GM23338 (cell line): ENCODE measurements at regions not wholly inside any gene's neighbourhood (a gene's known extent, or its start where the extent isn't known, plus 50 kb on each side); places are given as distances from the start of the nearest gene placed in this dataset.

Experiments used
- ATAC-seq: fragments of 200-7000 bp; cut with Tn5 transposase; 3 replicates; pipeline ENCODE4 v1.9.1; 2020
- DNase-seq: peaks from one replicate; pipeline ENCODE4 v3.0.0-alpha.2; 2015; ENCODE audit warnings: low spot score
- H2AFZ ChIP-seq: fragments of 200-600 bp; sonication (generic); 2 replicates; pipeline ENCODE4 v1.8.0; 2016; ENCODE audit warnings: antibody characterized with exemption, mild to moderate bottlenecking, moderate library complexity
- H3F3A ChIP-seq: fragments of 200-600 bp; sonication (generic); replicated peaks from 2 replicates; pipeline ENCODE4 v1.8.0; 2017; ENCODE audit warnings: antibody characterized with exemption, mixed run types, low read depth
- H3K27ac ChIP-seq: fragments of 200-600 bp; sonication (generic); 2 replicates; pipeline ENCODE4 v1.6.1; 2016; ENCODE audit warnings: low read depth
- H3K27me3 ChIP-seq: fragments of 200-600 bp; sonication (generic); 2 replicates; pipeline ENCODE4 v1.8.0; 2016; ENCODE audit warnings: mild to moderate bottlenecking, mixed run types, moderate library complexity; ENCODE audit not compliant: insufficient read depth
- H3K36me3 ChIP-seq: fragments of 200-600 bp; sonication (generic); 2 replicates; pipeline ENCODE4 v1.8.0; 2016; ENCODE audit warnings: mild to moderate bottlenecking; ENCODE audit not compliant: insufficient read depth
- H3K4me1 ChIP-seq: fragments of 200-600 bp; sonication (generic); 2 replicates; pipeline ENCODE4 v1.8.0; 2016; ENCODE audit warnings: mild to moderate bottlenecking, moderate library complexity; ENCODE audit not compliant: insufficient read depth
- H3K4me2 ChIP-seq: fragments of 200-600 bp; sonication (generic); 2 replicates; pipeline ENCODE4 v1.7.1; 2017; ENCODE audit warnings: mixed run types
- H3K4me3 ChIP-seq: fragments of 200-600 bp; sonication (generic); 2 replicates; pipeline ENCODE4 v1.6.1; 2016; ENCODE audit warnings: mixed run types
- H3K79me2 ChIP-seq: fragments of 200-600 bp; sonication (generic); replicated peaks from 2 replicates; pipeline ENCODE4 v1.8.0; 2017; ENCODE audit warnings: mild to moderate bottlenecking; ENCODE audit not compliant: insufficient read depth
- H3K9me2 ChIP-seq: fragments of 200-600 bp; sonication (generic); 2 replicates; pipeline ENCODE4 v1.8.0; 2017; ENCODE audit not compliant: insufficient read depth
- H4K20me1 ChIP-seq: fragments of 200-600 bp; sonication (generic); replicated peaks from 2 replicates; pipeline ENCODE4 v1.8.0; 2017; ENCODE audit warnings: mild to moderate bottlenecking; ENCODE audit not compliant: insufficient read depth
- H3K27ac Mint-ChIP-seq: 2 replicates; pipeline ENCODE4 v1.8.0; 2020; ENCODE audit warnings: inconsistent platforms, mild to moderate bottlenecking, moderate library complexity, mixed read lengths
- H3K27me3 Mint-ChIP-seq: 3 replicates; pipeline ENCODE4 v1.8.0; 2022; ENCODE audit warnings: low read depth, mild to moderate bottlenecking, moderate library complexity, mixed read lengths, inconsistent platforms; ENCODE audit not compliant: insufficient read depth, poor library complexity
- H3K36me3 Mint-ChIP-seq: 3 replicates; pipeline ENCODE4 v1.8.0; 2021; ENCODE audit warnings: low read depth, mild to moderate bottlenecking, inconsistent platforms, moderate library complexity, mixed read lengths
- H3K4me1 Mint-ChIP-seq: 3 replicates; pipeline ENCODE4 v1.8.0; 2020; ENCODE audit warnings: mild to moderate bottlenecking, inconsistent platforms, mixed read lengths
- H3K4me3 Mint-ChIP-seq: 3 replicates; pipeline ENCODE4 v1.8.0; 2021; ENCODE audit warnings: moderate library complexity, mild to moderate bottlenecking, inconsistent platforms, mixed read lengths
- H3K9me3 Mint-ChIP-seq: 3 replicates; pipeline ENCODE4 v1.8.0; 2020; ENCODE audit warnings: moderate library complexity, mild to moderate bottlenecking, inconsistent platforms, mixed read lengths
- CREB1 ChIP-seq: fragments of 250-450 bp; sonication (Bioruptor Pico); IDR thresholded peaks from 2 replicates; pipeline ENCODE4 v1.5.0; 2020; ENCODE audit warnings: low read depth, mild to moderate bottlenecking, moderate library complexity
- EZH2 ChIP-seq: fragments of 200-600 bp; sonication (generic); IDR thresholded peaks from one replicate; pipeline ENCODE4 v1.8.0; 2017; ENCODE audit warnings: antibody characterized with exemption, mild to moderate bottlenecking, low read depth; ENCODE audit not compliant: unreplicated experiment
- EZH2phosphoT487 ChIP-seq: fragments of 200-600 bp; sonication (generic); IDR thresholded peaks from one replicate; pipeline ENCODE4 v1.8.1; 2018; ENCODE audit warnings: antibody characterized with exemption; ENCODE audit not compliant: unreplicated experiment
- JUNB ChIP-seq: IDR thresholded peaks from one replicate; pipeline ENCODE4 v1.6.1; 2016; ENCODE audit warnings: antibody characterized with exemption; ENCODE audit not compliant: unreplicated experiment
- NANOG ChIP-seq: IDR thresholded peaks from 2 replicates; pipeline ENCODE4 v1.6.1; 2016; ENCODE audit warnings: antibody characterized with exemption, borderline replicate concordance
- POLR2AphosphoS5 ChIP-seq: IDR thresholded peaks from 2 replicates; pipeline ENCODE4 v1.6.1; 2016; ENCODE audit warnings: antibody characterized with exemption, low read depth
- REST ChIP-seq: IDR thresholded peaks from one replicate; pipeline ENCODE4 v1.6.1; 2018; ENCODE audit warnings: antibody characterized with exemption; ENCODE audit not compliant: unreplicated experiment
- STAT1 ChIP-seq: IDR thresholded peaks from one replicate; pipeline ENCODE4 v1.6.1; 2016; ENCODE audit warnings: antibody characterized with exemption; ENCODE audit not compliant: unreplicated experiment
- ZNF114 ChIP-seq: fragments of 250-450 bp; sonication (Bioruptor Pico); IDR thresholded peaks from 2 replicates; pipeline ENCODE4 v1.5.0; 2020; ENCODE audit warnings: mild to moderate bottlenecking, moderate library complexity
- ZNF331 ChIP-seq: fragments of 250-450 bp; sonication (Bioruptor Pico); IDR thresholded peaks from 2 replicates; pipeline ENCODE4 v1.5.0; 2020; ENCODE audit warnings: low read depth, mild to moderate bottlenecking, moderate library complexity
- TF ChIP-seq, protein P1 (sequence below): fragments of 250-450 bp; sonication (Bioruptor Pico); IDR thresholded peaks from 2 replicates; pipeline ENCODE4 v1.5.0; 2020; ENCODE audit warnings: mild to moderate bottlenecking, moderate library complexity
- TF ChIP-seq, protein P2 (sequence below): IDR thresholded peaks from 2 replicates; pipeline ENCODE4 v1.6.1; 2016; ENCODE audit warnings: antibody characterized with exemption
- TF ChIP-seq, protein P3 (sequence below), 2 experiments: fragments of 200-600 bp in 1 of 2; sonication (generic) in 1 of 2; conservative IDR thresholded peaks; 2 replicates each; pipeline versions ENCODE4 v1.5.1 to v1.6.1; 2016 to 2017; ENCODE audit warnings: antibody characterized with exemption in 2 of 2, low read depth in 2 of 2, mild to moderate bottlenecking in 2 of 2, moderate library complexity in 1 of 2

- Histone ChIP-seq H3K4me2 (no peak overlapping the region), H3K4me1 (no peaks in the 10 kb centered on the region), H3K27ac (no peak overlapping the region), H4K20me1 (no peaks in the 10 kb centered on the region), H3K9me2 (no peaks in the 10 kb centered on the region), H3K79me2 (no peaks in the 10 kb centered on the region), H3K36me3 (no peaks in the 10 kb centered on the region), H3F3A (no peaks in the 10 kb centered on the region), H3K4me3 (no peak overlapping the region), H3K27me3 (no peaks in the 10 kb centered on the region), H2AFZ (no peak overlapping the region)
- Mint-ChIP-seq H3K27ac (no peak overlapping the region), H3K9me3 (peaks cover 32% of the 10 kb centered on the region), H3K4me3 (no peak overlapping the region), H3K36me3 (peaks cover 7% of the 10 kb centered on the region; the same call in 2 of the 3 replicates), H3K4me1 (peaks cover 5% of the 10 kb centered on the region; the same call in 2 of the 3 replicates), H3K27me3 (peaks cover 4% of the 10 kb centered on the region)
- ATAC-seq = no peak
- TF ChIP-seq EZH2phosphoT487 = no peak
- TF ChIP-seq, protein P1, sequence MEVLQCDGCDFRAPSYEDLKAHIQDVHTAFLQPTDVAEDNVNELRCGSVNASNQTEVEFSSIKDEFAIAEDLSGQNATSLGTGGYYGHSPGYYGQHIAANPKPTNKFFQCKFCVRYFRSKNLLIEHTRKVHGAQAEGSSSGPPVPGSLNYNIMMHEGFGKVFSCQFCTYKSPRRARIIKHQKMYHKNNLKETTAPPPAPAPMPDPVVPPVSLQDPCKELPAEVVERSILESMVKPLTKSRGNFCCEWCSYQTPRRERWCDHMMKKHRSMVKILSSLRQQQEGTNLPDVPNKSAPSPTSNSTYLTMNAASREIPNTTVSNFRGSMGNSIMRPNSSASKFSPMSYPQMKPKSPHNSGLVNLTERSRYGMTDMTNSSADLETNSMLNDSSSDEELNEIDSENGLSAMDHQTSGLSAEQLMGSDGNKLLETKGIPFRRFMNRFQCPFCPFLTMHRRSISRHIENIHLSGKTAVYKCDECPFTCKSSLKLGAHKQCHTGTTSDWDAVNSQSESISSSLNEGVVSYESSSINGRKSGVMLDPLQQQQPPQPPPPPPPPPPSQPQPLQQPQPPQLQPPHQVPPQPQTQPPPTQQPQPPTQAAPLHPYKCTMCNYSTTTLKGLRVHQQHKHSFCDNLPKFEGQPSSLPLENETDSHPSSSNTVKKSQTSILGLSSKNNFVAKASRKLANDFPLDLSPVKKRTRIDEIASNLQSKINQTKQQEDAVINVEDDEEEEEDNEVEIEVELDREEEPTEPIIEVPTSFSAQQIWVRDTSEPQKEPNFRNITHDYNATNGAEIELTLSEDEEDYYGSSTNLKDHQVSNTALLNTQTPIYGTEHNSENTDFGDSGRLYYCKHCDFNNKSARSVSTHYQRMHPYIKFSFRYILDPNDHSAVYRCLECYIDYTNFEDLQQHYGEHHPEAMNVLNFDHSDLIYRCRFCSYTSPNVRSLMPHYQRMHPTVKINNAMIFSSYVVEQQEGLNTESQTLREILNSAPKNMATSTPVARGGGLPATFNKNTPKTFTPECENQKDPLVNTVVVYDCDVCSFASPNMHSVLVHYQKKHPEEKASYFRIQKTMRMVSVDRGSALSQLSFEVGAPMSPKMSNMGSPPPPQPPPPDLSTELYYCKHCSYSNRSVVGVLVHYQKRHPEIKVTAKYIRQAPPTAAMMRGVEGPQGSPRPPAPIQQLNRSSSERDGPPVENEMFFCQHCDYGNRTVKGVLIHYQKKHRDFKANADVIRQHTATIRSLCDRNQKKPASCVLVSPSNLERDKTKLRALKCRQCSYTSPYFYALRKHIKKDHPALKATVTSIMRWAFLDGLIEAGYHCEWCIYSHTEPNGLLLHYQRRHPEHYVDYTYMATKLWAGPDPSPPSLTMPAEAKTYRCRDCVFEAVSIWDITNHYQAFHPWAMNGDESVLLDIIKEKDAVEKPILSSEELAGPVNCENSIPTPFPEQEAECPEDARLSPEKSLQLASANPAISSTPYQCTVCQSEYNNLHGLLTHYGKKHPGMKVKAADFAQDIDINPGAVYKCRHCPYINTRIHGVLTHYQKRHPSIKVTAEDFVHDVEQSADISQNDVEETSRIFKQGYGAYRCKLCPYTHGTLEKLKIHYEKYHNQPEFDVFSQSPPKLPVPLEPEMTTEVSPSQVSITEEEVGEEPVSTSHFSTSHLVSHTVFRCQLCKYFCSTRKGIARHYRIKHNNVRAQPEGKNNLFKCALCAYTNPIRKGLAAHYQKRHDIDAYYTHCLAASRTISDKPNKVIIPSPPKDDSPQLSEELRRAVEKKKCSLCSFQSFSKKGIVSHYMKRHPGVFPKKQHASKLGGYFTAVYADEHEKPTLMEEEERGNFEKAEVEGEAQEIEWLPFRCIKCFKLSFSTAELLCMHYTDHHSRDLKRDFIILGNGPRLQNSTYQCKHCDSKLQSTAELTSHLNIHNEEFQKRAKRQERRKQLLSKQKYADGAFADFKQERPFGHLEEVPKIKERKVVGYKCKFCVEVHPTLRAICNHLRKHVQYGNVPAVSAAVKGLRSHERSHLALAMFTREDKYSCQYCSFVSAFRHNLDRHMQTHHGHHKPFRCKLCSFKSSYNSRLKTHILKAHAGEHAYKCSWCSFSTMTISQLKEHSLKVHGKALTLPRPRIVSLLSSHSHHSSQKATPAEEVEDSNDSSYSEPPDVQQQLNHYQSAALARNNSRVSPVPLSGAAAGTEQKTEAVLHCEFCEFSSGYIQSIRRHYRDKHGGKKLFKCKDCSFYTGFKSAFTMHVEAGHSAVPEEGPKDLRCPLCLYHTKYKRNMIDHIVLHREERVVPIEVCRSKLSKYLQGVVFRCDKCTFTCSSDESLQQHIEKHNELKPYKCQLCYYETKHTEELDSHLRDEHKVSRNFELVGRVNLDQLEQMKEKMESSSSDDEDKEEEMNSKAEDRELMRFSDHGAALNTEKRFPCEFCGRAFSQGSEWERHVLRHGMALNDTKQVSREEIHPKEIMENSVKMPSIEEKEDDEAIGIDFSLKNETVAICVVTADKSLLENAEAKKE = no peak
- no peak for TF ChIP-seq EZH2
- no peak for TF ChIP-seq ZNF114
- no peak for TF ChIP-seq POLR2AphosphoS5
- TF ChIP-seq, protein P2, sequence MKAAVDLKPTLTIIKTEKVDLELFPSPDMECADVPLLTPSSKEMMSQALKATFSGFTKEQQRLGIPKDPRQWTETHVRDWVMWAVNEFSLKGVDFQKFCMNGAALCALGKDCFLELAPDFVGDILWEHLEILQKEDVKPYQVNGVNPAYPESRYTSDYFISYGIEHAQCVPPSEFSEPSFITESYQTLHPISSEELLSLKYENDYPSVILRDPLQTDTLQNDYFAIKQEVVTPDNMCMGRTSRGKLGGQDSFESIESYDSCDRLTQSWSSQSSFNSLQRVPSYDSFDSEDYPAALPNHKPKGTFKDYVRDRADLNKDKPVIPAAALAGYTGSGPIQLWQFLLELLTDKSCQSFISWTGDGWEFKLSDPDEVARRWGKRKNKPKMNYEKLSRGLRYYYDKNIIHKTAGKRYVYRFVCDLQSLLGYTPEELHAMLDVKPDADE = no peak
- TF ChIP-seq JUNB = no peak
- no peak for TF ChIP-seq NANOG
- no peak for TF ChIP-seq ZNF331 (CRISPR knock-in tag)
- TF ChIP-seq, protein P3, sequence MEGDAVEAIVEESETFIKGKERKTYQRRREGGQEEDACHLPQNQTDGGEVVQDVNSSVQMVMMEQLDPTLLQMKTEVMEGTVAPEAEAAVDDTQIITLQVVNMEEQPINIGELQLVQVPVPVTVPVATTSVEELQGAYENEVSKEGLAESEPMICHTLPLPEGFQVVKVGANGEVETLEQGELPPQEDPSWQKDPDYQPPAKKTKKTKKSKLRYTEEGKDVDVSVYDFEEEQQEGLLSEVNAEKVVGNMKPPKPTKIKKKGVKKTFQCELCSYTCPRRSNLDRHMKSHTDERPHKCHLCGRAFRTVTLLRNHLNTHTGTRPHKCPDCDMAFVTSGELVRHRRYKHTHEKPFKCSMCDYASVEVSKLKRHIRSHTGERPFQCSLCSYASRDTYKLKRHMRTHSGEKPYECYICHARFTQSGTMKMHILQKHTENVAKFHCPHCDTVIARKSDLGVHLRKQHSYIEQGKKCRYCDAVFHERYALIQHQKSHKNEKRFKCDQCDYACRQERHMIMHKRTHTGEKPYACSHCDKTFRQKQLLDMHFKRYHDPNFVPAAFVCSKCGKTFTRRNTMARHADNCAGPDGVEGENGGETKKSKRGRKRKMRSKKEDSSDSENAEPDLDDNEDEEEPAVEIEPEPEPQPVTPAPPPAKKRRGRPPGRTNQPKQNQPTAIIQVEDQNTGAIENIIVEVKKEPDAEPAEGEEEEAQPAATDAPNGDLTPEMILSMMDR (conservative IDR thresholded peaks at IDR 0.05; ENCODE audit: low read depth in 2 of 2) = no peak
- TF ChIP-seq CREB1 = no peak
- TF ChIP-seq REST = no peak
- TF ChIP-seq STAT1 = no peak
- no peak for DNase-seq
Observed at GRCh38 chr2:238994432-238994831, 146.5 kb downstream of the TWIST2 start.
